Neural progenitor cell (in vitro differentiated cells): ENCODE measurements at regions not wholly inside any gene's neighbourhood (a gene's known extent, or its start where the extent isn't known, plus 50 kb on each side); places are given as distances from the start of the nearest gene placed in this dataset.

ENCODE experiments used
- DNase-seq: peaks from one replicate; pipeline ENCODE4 v3.0.0-alpha.2; 2016; ENCODE audit warnings: low spot score
- H2AFZ ChIP-seq: fragments of 200-600 bp; sonication (generic); replicated peaks from 2 replicates; pipeline ENCODE4 v1.6.1; 2016; ENCODE audit warnings: antibody characterized with exemption
- H3F3A ChIP-seq: fragments of 200-600 bp; sonication (generic); 2 replicates; pipeline ENCODE4 v1.6.1; 2016; ENCODE audit warnings: antibody characterized with exemption, low read depth
- H3K27ac ChIP-seq: fragments of 200-600 bp; sonication (generic); 2 replicates; pipeline ENCODE4 v1.5.1; 2016; ENCODE audit warnings: mild to moderate bottlenecking
- H3K27me3 ChIP-seq: fragments of 200-600 bp; sonication (generic); 2 replicates; pipeline ENCODE4 v1.6.1; 2016; ENCODE audit warnings: mild to moderate bottlenecking, moderate library complexity
- H3K36me3 ChIP-seq: fragments of 200-600 bp; sonication (generic); 2 replicates; pipeline ENCODE4 v1.5.1; 2016
- H3K4me1 ChIP-seq: fragments of 200-600 bp; sonication (generic); 2 replicates; pipeline ENCODE4 v1.6.1; 2016; ENCODE audit warnings: mixed run types
- H3K4me2 ChIP-seq: fragments of 200-600 bp; sonication (generic); 2 replicates; pipeline ENCODE4 v1.6.1; 2016
- H3K4me3 ChIP-seq: fragments of 200-600 bp; sonication (generic); 2 replicates; pipeline ENCODE4 v1.5.1; 2016
- H3K79me2 ChIP-seq: fragments of 200-600 bp; sonication (generic); 2 replicates; pipeline ENCODE4 v1.6.1; 2016; ENCODE audit warnings: low read depth
- H3K9ac ChIP-seq: fragments of 200-600 bp; sonication (generic); 2 replicates; pipeline ENCODE4 v1.6.1; 2016
- H3K9me3 ChIP-seq: fragments of 200-600 bp; sonication (generic); 2 replicates; pipeline ENCODE4 v1.5.1; 2016; ENCODE audit warnings: low read depth
- H4K20me1 ChIP-seq: fragments of 200-600 bp; sonication (generic); 2 replicates; pipeline ENCODE4 v1.6.1; 2016; ENCODE audit warnings: low read depth
- H3K27ac Mint-ChIP-seq: 3 replicates; pipeline ENCODE4 v1.8.0; 2021; ENCODE audit warnings: mixed read lengths
- H3K27me3 Mint-ChIP-seq: 2 replicates; pipeline ENCODE4 v1.8.0; 2022; ENCODE audit warnings: low read depth, mild to moderate bottlenecking, inconsistent platforms, moderate library complexity, mixed read lengths; ENCODE audit not compliant: insufficient read depth
- H3K36me3 Mint-ChIP-seq: 3 replicates; pipeline ENCODE4 v1.8.0; 2021; ENCODE audit warnings: mixed read lengths
- H3K4me1 Mint-ChIP-seq: 3 replicates; pipeline ENCODE4 v1.8.0; 2021; ENCODE audit warnings: mixed read lengths
- H3K4me3 Mint-ChIP-seq: 3 replicates; pipeline ENCODE4 v1.8.0; 2021; ENCODE audit warnings: mild to moderate bottlenecking, moderate library complexity, mixed read lengths
- H3K9me3 Mint-ChIP-seq: 3 replicates; pipeline ENCODE4 v1.8.0; 2020; ENCODE audit warnings: mixed read lengths
- EZH2 ChIP-seq: fragments of 200-600 bp; sonication (generic); IDR thresholded peaks from 2 replicates; pipeline ENCODE4 v1.6.1; 2017; ENCODE audit warnings: antibody characterized with exemption, mild to moderate bottlenecking, moderate library complexity
- EZH2phosphoT487 ChIP-seq: fragments of 200-600 bp; sonication (generic); IDR thresholded peaks from 2 replicates; pipeline ENCODE4 v1.6.1; 2017; ENCODE audit warnings: antibody characterized with exemption
- TF ChIP-seq, protein P1 (sequence below): fragments of 200-600 bp; sonication (generic); IDR thresholded peaks from 2 replicates; pipeline ENCODE4 v1.5.1; 2017; ENCODE audit warnings: antibody characterized with exemption, mild to moderate bottlenecking

DNA sequence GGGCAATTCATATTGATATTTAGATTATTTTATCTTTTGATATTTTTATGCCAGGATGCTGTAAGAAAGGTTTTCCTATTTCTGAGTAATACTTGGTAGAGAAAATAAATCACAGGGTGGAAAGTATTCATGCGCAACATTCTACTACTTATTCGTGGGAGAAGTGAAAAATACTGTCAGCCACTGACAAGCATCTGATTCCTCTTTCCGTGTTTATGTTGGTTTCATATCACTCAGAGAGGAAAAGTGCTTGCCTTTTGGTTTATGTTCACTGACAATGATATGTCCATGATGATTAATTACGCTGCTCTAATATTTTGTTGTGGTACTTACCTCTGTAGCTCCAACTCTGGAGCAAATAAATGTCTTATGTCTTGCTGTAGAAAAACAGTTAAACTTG, 429.4 kb downstream of the EDEM1 start:
- Histone ChIP-seq H3F3A (no peaks in the 10 kb centered on the region), H3K9me3 (no peaks in the 10 kb centered on the region), H2AFZ (no peak overlapping the region), H3K27ac (no peak overlapping the region), H3K4me3 (no peak overlapping the region), H3K79me2 (no peaks in the 10 kb centered on the region), H3K9ac (no peak overlapping the region), H3K4me1 (no peaks in the 10 kb centered on the region), H3K36me3 (no peaks in the 10 kb centered on the region), H4K20me1 (no peaks in the 10 kb centered on the region), H3K4me2 (no peak overlapping the region), H3K27me3 (no peaks in the 10 kb centered on the region)
- no peak overlapping the region for H3K27ac Mint-ChIP-seq
- H3K4me1 Mint-ChIP-seq, result no peaks in the 10 kb centered on the region
- TF ChIP-seq, protein P1, sequence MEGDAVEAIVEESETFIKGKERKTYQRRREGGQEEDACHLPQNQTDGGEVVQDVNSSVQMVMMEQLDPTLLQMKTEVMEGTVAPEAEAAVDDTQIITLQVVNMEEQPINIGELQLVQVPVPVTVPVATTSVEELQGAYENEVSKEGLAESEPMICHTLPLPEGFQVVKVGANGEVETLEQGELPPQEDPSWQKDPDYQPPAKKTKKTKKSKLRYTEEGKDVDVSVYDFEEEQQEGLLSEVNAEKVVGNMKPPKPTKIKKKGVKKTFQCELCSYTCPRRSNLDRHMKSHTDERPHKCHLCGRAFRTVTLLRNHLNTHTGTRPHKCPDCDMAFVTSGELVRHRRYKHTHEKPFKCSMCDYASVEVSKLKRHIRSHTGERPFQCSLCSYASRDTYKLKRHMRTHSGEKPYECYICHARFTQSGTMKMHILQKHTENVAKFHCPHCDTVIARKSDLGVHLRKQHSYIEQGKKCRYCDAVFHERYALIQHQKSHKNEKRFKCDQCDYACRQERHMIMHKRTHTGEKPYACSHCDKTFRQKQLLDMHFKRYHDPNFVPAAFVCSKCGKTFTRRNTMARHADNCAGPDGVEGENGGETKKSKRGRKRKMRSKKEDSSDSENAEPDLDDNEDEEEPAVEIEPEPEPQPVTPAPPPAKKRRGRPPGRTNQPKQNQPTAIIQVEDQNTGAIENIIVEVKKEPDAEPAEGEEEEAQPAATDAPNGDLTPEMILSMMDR, result no peak
- TF ChIP-seq EZH2 (no peak), EZH2phosphoT487 (no peak)
- no peak for DNase-seq
- no peak overlapping the region for H3K4me3 Mint-ChIP-seq
- no peaks in the 10 kb centered on the region for H3K36me3 Mint-ChIP-seq
- H3K9me3 Mint-ChIP-seq, result no peaks in the 10 kb centered on the region
- peaks cover 4% of the 10 kb centered on the region for H3K27me3 Mint-ChIP-seq

- no peaks in the 10 kb centered on the region for H3K4me1 ChIP-seq
- no peaks in the 10 kb centered on the region for H3F3A ChIP-seq
- no peaks in the 10 kb centered on the region for H3K36me3 Mint-ChIP-seq
- H3K27me3 Mint-ChIP-seq, result peaks cover 2% of the 10 kb centered on the region
- no peak overlapping the region for H2AFZ ChIP-seq
- no peaks in the 10 kb centered on the region for H3K36me3 ChIP-seq
- H3K9me3 Mint-ChIP-seq, result no peaks in the 10 kb centered on the region
- H3K4me1 Mint-ChIP-seq, result no peaks in the 10 kb centered on the region
- no peak for DNase-seq
- no peaks in the 10 kb centered on the region for H3K9me3 ChIP-seq
- no peaks in the 10 kb centered on the region for H4K20me1 ChIP-seq
- TF ChIP-seq EZH2phosphoT487 (no peak), EZH2 (no peak)
- TF ChIP-seq, protein P1, result no peak
- H3K4me2 ChIP-seq, result no peak overlapping the region
- H3K79me2 ChIP-seq, result no peaks in the 10 kb centered on the region
- H3K9ac ChIP-seq, result no peak overlapping the region
- H3K27me3 ChIP-seq, result no peaks in the 10 kb centered on the region
- no peak overlapping the region for H3K4me3 Mint-ChIP-seq
- no peak overlapping the region for H3K4me3 ChIP-seq
- H3K27ac ChIP-seq, result no peak overlapping the region
- no peak overlapping the region for H3K27ac Mint-ChIP-seq
Observed at GRCh38 chr3:5618170-5618569, 430.7 kb downstream of the EDEM1 start.

GRCh38 chr3:5630406-5630805, 442.9 kb downstream of the EDEM1 start:
- no peak overlapping the region for H3K4me2 ChIP-seq
- Mint-ChIP-seq H3K36me3 (no peaks in the 10 kb centered on the region), H3K4me1 (no peaks in the 10 kb centered on the region), H3K27me3 (peaks cover 2% of the 10 kb centered on the region), H3K4me3 (no peak overlapping the region), H3K27ac (no peak overlapping the region), H3K9me3 (no peaks in the 10 kb centered on the region)
- H3K4me3 ChIP-seq, result no peak overlapping the region
- H3K27me3 ChIP-seq, result no peaks in the 10 kb centered on the region
- no peak overlapping the region for H3K27ac ChIP-seq
- no peaks in the 10 kb centered on the region for H3K79me2 ChIP-seq
- H4K20me1 ChIP-seq, result no peaks in the 10 kb centered on the region
- no peak for DNase-seq
- no peaks in the 10 kb centered on the region for H3F3A ChIP-seq
- H2AFZ ChIP-seq, result no peak overlapping the region
- TF ChIP-seq, protein P1, result no peak
- TF ChIP-seq EZH2 (no peak), EZH2phosphoT487 (no peak)
- H3K4me1 ChIP-seq, result no peaks in the 10 kb centered on the region
- no peaks in the 10 kb centered on the region for H3K36me3 ChIP-seq
- H3K9me3 ChIP-seq, result no peaks in the 10 kb centered on the region
- no peak overlapping the region for H3K9ac ChIP-seq
